ENCODE measurements at regions not wholly inside any gene's neighbourhood (a gene's known extent, or its start where the extent isn't known, plus 50 kb on each side); places are given as distances from the start of the nearest gene placed in this dataset.

- H3K4me1 ChIP-seq: no peaks in the 10 kb centered on the region
- ATAC-seq: no peak
- H3K4me3 ChIP-seq: no peak overlapping the region
- WGBS (ENCODE audit: missing lambda C conversion rate): 17% methylated on average over 3 of the region's 3 CpGs
- ChIA-PET POLR2A (no interaction called here), CTCF (no interaction called here)
- TF ChIP-seq SMC3 (IDR thresholded peaks at IDR 0.05): no peak
- TF ChIP-seq RCOR1 (IDR thresholded peaks at IDR 0.05; ENCODE audit: low read depth, low read length): no peak
- no peak for TF ChIP-seq PBX3 (IDR thresholded peaks at IDR 0.05)
- TF ChIP-seq HDAC2 (IDR thresholded peaks at IDR 0.05): no peak
- no peak for TF ChIP-seq NR3C1 (IDR thresholded peaks at IDR 0.05)
- TF ChIP-seq JUN (IDR thresholded peaks at IDR 0.05): no peak
- TF ChIP-seq BHLHE40 (IDR thresholded peaks at IDR 0.05; ENCODE audit: low read depth, low read length): no peak
- no peak for TF ChIP-seq PHF8 (IDR thresholded peaks at IDR 0.05; ENCODE audit: borderline replicate concordance, low read depth)
- no peak for TF ChIP-seq ELK1 (IDR thresholded peaks at IDR 0.05; ENCODE audit: low read depth, low read length)
- no peak for TF ChIP-seq HOXB5 (CRISPR knock-in tag; IDR thresholded peaks at IDR 0.05)
- no peak for TF ChIP-seq REST (IDR thresholded peaks at IDR 0.05)
- no peak for TF ChIP-seq SREBF2 (IDR thresholded peaks at IDR 0.05)
- TF ChIP-seq JUNB (IDR thresholded peaks at IDR 0.05): no peak
- H3K4me2 ChIP-seq: no peak overlapping the region
- no peak overlapping the region for H3K27ac ChIP-seq
- DNase-seq (ENCODE audit: low read depth in 1 of 2, low spot score in 1 of 2): no peak
- no peaks in the 10 kb centered on the region for H3K9me3 ChIP-seq
- FAIRE-seq: no peak
Observed at GRCh38 chr13:87198371-87198770, 472.8 kb upstream of the SLITRK5 start.

GRCh38 chr13:87206708-87207107, 464.5 kb upstream of the SLITRK5 start:
- ATAC-seq (no peak), FAIRE-seq (no peak), DNase-seq (ENCODE audit: low read depth in 1 of 2, low spot score in 1 of 2) (no peak)
- H3K9me3 ChIP-seq: no peaks in the 10 kb centered on the region
- no peak overlapping the region for H3K4me2 ChIP-seq
- no peak overlapping the region for H3K27ac ChIP-seq
- WGBS (ENCODE audit: missing lambda C conversion rate): 44% methylated on average over 6 of the region's 6 CpGs
- no peaks in the 10 kb centered on the region for H3K4me1 ChIP-seq
- ChIA-PET POLR2A (no interaction called here), CTCF (no interaction called here)
- H3K4me3 ChIP-seq: no peak overlapping the region
- no peak for TF ChIP-seq E2F6 (IDR thresholded peaks at IDR 0.05; ENCODE audit: borderline replicate concordance, low read depth)

- ATAC-seq: no peak
- no peak overlapping the region for H3K4me3 ChIP-seq
- no peak for DNase-seq (ENCODE audit: low read depth in 1 of 2, low spot score in 1 of 2)
- H3K9me3 ChIP-seq: no peaks in the 10 kb centered on the region
- H3K27ac ChIP-seq: no peak overlapping the region
- H3K4me2 ChIP-seq: no peak overlapping the region
- no peak for TF ChIP-seq RARB (CRISPR knock-in tag; IDR thresholded peaks at IDR 0.05)
- no peaks in the 10 kb centered on the region for H3K4me1 ChIP-seq
- ChIA-PET POLR2A (no interaction called here), CTCF (no interaction called here)
- WGBS (ENCODE audit: missing lambda C conversion rate): 23% methylated on average over 4 of the region's 4 CpGs
- no peak for FAIRE-seq
Observed at GRCh38 chr13:87207280-87208003, 463.7 kb upstream of the SLITRK5 start.
